DMS53 (cell line): ENCODE measurements at regions not wholly inside any gene's neighbourhood (a gene's known extent, or its start where the extent isn't known, plus 50 kb on each side); places are given as distances from the start of the nearest gene placed in this dataset.
A peak's percentile ranks its signal among the peaks of the same experiment; 100 is the strongest.
"Not testable (repeated sequence)": the region's sequence is repeated elsewhere in the genome, so short reads cannot be mapped to it uniquely, and the experiment has no call there.

Experiments
- DNase-seq: peaks from one replicate; lab custom pipeline; 2025; lab: John Stamatoyannopoulos, UW

DNA sequence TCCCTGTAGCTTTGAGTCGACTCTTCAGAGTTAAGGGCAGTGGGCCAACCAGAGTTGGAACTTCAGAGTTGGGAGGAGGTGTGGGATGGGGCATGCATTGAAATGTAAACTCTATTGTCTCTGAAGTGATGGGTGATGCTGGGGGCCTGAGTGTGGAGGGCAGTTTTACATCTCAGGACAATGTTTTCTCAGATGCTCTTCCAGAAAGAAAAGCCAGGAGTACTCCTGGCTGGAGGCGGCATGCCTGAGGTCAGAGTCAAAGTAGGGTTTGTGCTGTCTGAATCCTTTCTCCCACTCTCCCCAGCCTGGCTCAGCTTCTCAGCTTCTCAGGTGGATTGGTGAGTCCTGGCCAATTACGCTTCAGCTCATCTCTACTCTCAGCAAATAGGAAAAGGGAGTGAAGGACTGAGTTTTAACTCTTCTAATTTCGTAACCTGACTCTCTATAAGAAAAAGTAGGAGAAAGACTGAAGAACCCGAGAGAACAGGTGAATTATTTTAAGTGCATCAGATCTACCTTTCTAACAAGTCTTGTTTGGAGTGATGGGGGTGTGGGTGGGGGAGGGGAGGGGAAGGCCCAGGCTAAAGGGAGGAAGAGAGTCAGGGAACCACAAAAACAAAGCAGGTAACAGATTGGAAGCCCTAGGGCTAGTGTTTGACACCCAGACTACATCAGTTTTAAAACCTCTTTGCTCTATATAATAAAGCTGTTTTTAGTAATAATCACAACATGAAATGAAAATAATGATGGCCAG is 107.5 kb upstream of the PELI1 start:
- DNase-seq = no peak

DNA sequence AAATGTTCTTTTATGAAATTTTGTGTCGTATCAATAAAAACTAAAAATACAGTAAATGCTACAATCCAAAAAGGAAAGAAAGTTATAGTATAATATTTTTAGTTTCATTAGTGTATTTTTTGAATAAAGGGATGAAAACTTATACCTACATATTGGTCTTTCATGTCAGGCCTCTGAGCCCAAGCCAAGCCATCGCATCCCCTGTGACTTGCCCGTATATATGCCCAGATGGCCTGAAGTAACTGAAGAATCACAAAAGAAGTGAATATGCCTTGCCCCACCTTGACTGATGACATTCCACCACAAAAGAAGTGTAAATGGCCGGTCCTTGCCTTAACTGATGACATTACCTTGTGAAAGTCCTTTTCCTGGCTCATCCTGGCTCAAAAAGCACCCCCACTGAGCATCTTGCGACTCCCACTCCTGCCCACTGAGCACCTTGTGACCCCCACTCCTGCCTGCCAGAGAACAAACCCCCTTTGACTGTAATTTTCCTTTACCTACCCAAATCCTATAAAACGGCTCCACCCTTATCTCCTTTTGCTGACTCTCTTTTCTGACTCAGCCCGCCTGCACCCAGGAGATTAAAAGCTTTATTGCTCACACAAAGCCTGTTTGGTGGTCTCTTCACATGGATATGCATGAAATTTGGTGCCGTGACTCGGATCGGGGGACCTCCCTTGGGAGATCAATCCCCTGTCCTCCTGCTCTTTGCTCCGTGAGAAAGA is 108.2 kb upstream of the PELI1 start:
- DNase-seq = not testable (repeated sequence)

DNA sequence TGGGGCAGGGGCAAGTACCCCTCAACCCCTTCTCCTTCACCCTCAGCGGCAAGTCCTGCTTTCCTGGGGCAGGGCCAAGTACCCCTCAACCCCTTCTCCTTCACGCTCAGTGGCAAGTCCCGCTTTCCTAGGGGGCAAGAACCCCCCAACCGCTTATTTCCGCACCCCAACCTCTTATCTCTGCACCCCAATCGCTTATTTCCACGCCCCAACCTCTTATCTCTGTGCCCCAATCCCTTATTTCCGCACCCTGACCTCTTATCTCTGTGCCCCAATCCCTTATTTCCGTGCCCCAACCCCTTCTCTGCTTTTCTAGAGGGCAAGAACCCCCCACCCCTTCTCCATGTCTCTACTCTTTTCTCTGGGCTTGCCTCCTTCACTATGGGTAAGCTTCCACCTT is 109.2 kb upstream of the PELI1 start:
- DNase-seq = not testable (repeated sequence)

- no peak for DNase-seq
Measured at GRCh38 chr2:64258566-64258965, 114.3 kb upstream of the PELI1 start.

GRCh38 chr2:64259312-64259711 is 115.1 kb upstream of the PELI1 start:
- no peak for DNase-seq

GRCh38 chr2:64260093-64260803 is 116.0 kb upstream of the PELI1 start:
- no peak for DNase-seq

DNA sequence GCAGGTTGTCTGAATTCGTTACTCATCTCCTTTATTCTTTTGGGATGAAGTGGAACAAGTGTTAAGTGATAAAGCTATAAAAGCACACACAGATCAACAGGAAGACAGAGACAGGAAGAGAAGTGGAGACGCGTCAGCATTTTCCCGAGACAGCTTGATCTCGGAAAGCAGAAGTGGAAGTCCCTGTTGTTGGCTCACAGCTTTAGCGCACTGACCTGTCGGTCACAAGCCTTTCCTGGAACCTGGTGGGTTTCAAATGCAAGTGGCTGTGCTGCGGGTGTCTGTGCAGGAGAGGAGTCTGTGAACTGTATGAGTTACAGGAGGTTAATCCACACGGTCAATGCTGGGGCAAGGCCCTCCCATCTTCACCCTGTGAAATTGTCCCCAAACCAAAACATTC is 116.6 kb upstream of the PELI1 start:
- no peak for DNase-seq

DNA sequence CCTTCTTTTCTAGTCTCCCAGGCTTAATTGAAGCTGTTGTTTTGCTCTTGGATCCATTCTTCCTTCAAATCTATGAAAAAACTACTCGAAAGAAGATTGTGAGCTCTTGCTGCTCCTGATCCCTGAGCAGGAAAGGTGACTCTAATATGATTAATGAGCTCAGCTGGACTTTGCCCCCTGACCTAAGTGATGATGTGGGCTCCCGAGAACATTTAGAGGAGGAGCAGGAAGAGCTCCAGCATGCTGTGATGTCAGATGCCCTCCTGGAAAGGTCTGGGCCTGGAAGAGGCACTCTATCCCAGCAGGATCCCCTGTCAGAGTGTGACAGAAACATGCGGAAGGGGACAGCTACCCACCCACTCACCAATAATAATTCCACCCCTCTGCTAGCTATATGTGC is 117.9 kb upstream of the PELI1 start:
- peak; percentile 91 for DNase-seq

DNA sequence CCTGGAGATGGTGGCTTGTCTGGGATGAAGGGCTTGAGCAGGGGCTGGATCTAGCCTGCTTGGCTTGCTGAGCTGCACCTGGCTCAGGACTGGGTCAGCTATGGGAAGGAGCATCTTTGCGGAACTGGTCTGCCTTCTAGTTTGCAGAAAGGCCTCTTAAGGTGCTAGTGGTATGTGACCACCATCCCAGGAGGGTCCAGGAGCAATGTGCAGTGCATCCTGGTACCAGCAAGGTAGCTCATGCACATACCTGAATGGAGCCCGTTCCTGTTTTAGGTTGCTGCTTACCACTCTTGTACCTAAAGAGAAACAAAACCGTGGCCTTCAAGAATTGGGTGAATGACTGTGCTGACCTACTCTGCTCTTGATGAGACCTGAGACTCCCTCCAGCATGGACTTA is 118.6 kb upstream of the PELI1 start:
- no peak for DNase-seq

GRCh38 chr2:64263315-64263714 is 119.1 kb upstream of the PELI1 start:
- DNase-seq = peak; percentile 69

- DNase-seq = no peak
Measured at GRCh38 chr2:64267699-64268098, 123.5 kb upstream of the PELI1 start.

DNA sequence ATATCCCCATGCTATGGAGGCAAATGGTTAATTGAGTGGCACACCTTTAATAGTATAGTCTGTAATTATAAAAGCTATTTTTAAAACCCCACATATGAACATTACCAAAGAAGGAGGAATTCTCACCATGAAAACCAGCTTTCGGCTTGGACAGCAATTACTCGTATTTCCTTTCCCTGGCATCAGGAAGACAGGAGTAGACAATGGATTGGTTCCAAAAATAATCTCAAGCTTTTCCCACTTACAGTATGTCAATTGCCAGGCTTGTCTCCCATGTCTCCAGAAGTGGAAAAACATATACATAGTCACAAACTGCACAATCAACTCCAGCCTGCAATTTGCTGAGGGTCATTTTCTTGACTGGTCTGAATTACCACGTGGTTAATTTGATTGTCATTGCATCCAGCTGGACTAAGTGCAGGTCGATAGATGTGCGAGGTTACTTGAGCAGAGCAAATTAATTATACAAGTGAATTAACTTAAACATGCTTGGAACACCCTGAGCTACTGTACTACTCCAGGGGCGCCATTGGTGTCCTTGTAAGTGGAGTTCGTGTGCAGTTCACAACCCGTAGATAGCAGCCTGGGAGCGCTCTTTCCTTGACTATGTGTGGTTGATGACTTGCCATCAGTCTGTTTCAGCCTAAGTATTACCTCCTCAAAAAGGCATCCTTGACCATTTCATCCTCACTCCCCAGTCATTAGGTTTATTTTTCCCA is 124.3 kb upstream of the PELI1 start:
- DNase-seq = no peak

DNA sequence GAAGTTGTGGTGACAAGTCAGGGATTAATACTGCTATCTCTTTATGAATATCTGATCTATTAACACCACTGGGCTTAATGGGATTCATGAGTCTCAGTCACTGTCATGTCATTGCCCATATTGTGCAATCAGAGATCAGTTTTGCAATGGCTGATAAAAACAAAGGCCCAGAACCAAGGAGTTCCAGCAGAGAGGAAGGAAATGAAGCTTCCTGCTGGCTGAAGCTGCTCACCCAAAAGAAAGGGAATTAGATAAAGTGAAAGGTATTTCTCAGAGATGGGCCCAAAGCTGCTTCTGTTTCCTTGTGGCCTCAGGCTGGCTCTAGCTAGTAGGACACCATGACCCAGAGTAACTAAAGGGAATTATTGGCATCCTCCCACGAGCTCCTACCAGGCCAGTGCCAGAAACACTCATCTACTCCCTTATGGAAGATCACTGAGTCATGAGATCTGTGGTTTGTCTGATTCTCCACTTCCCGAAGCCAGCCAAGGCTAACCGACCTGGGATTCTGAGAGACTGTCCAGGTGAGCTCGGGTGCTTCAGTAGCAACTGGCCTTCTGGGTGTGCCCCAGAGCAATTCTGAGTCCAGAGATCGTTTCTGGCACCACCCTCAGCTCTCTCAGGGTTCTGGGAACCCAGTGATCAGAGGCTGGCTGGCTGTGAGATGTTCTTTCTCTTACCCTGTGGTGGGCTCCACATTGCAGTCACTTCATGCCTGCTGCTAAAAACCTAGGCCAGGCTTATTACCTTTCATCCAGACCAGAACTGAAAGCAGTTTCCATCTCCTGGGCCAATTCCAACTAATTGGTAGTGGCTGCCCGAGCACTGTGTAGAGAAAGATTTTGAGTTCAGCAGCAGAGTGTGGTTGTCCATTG is 129.5 kb upstream of the PELI1 start:
- DNase-seq = peak; percentile 27

- no peak for DNase-seq
Measured at GRCh38 chr2:64274399-64275173, 130.4 kb upstream of the PELI1 start.

GRCh38 chr2:64275174-64275466 is 130.9 kb upstream of the PELI1 start:
- no peak for DNase-seq

DNA sequence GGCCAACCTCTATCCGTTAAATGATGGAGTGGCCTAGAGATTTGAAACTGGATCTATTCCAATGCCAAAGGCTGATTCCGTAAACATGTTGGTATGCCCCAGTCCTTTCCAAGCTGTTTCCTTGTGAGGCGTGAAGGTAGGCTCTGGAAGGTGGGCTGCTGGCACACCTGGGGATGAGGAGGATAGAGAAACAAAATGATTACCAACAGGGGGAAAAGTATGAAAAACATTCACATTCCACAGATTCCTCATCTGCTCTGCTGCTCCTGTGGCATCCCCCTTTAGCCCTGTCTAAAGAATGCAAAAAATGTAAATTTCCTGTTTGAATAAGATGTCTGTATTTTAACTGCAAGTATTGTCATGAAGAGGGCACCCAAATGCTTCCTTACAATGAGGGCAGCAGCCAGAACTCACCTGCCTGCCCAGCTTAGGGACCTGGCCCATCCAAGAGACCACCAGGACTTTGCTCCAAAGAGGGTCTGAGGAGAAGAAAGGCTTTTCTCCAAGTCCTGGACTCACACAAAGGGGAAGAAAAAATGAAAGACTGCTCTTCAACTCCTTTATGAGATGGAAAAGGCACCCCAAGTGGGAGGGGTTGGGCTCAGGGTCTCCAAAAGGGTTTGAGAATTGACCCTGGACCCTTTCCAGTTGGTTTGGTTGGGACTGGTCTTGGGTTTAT is 132.3 kb upstream of the PELI1 start:
- no peak for DNase-seq

DNA sequence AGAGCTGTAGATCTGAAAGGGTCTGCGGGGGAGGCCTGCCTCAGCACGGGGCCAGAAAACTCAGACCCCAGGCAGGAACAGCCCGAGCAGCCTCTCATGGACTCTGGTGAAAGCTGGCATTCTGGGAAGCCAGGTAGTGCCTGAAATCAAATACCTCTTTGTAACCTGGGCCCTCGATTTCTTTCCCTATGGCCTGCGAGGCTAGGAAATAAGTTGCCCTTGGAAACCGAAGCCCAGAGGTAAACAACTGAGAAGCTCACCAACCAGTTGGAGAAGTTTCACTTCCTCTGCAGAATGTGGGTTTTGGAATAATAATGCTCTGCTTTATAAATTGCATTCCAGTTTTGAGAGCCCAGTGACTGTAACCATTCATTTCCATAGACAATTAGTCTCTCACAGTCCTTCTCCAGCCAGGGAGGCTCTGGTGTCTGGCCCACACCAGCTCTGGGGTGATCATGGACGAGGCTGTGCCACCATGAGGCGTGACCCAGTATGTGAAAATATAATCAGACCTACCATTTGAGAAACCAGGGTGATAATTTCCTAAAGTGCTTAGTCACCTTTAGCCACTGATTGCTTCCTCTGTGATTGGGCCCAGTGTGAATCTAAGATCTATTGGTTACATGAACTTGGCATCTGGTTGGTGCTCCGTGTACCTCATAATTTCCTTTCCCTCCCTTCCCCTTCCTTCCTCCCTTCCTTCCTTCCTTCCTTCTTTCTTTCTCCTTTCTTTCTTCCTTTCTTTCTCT is 133.1 kb upstream of the PELI1 start:
- peak; percentile 49 for DNase-seq

GRCh38 chr2:64280812-64281211 is 136.6 kb upstream of the PELI1 start:
- DNase-seq = not testable (repeated sequence)

DNA sequence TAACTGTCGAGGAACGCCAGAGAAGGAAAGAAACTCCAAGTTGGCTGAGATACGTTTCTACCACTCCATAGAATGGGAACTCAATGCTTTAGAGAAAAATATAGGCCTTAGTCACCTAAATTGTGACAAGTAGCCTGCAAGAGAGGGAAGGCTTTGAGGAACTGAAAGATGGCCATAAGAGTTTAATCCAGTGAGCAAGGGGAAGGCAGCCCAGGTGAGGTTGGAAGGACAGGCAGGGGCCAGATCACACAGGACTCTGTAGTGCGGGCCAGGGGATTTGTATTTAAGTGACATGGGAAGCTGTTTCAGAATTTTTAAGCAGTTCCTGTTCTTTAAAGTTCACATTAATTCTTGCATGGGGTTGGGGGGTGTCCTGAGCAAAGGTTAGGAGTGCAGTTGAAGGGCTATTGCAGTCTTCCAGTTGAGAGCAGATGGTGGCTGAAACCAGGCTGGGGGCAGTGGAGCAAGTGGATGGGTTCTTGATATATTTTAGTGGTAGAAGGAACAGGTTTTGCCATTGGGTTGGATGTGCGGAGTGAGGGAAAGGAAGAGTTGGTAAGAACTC is 138.9 kb upstream of the PELI1 start:
- DNase-seq = peak; percentile 31
